MM.1S (cell line): ENCODE measurements at regions not wholly inside any gene's neighbourhood (a gene's known extent, or its start where the extent isn't known, plus 50 kb on each side); places are given as distances from the start of the nearest gene placed in this dataset.

Experiments used
- DNase-seq: peaks from one replicate; pipeline ENCODE4 v3.0.0-alpha.2; 2015
- H2AFZ ChIP-seq: fragments of 300-600 bp; sonication (generic); 2 replicates; pipeline ENCODE4 v1.6.0; 2016; ENCODE audit warnings: antibody characterized with exemption, low read length
- H3F3A ChIP-seq: fragments of 300-600 bp; sonication (generic); 2 replicates; pipeline ENCODE4 v1.6.1; 2016; ENCODE audit warnings: mild to moderate bottlenecking, antibody characterized with exemption, low read length, moderate library complexity, mixed read lengths; ENCODE audit not compliant: insufficient read depth
- H3K27ac ChIP-seq: fragments of 300-600 bp; sonication (generic); 2 replicates; pipeline ENCODE4 v1.5.1; 2016; ENCODE audit warnings: mild to moderate bottlenecking, low read length
- H3K27me3 ChIP-seq: fragments of 300-600 bp; sonication (generic); replicated peaks from 2 replicates; pipeline ENCODE4 v1.6.0; 2016; ENCODE audit warnings: low read length; ENCODE audit not compliant: insufficient read depth
- H3K36me3 ChIP-seq: fragments of 300-600 bp; sonication (generic); replicated peaks from 2 replicates; pipeline ENCODE4 v1.6.1; 2016; ENCODE audit warnings: mild to moderate bottlenecking, low read length, mixed read lengths; ENCODE audit not compliant: insufficient read depth
- H3K4me1 ChIP-seq: fragments of 300-600 bp; sonication (generic); 2 replicates; pipeline ENCODE4 v1.6.1; 2016; ENCODE audit warnings: low read length, mixed read lengths
- H3K4me2 ChIP-seq: fragments of 300-600 bp; sonication (generic); 2 replicates; pipeline ENCODE4 v1.6.0; 2016; ENCODE audit warnings: low read depth, low read length
- H3K4me3 ChIP-seq: fragments of 300-600 bp; sonication (generic); 2 replicates; pipeline ENCODE4 v1.5.1; 2016; ENCODE audit warnings: low read length, mixed read lengths
- H3K79me2 ChIP-seq: fragments of 300-600 bp; sonication (generic); 2 replicates; pipeline ENCODE4 v1.6.1; 2016; ENCODE audit warnings: mixed run types, low read length, mixed read lengths
- H3K9ac ChIP-seq: fragments of 300-600 bp; sonication (generic); 2 replicates; pipeline ENCODE4 v1.6.1; 2016; ENCODE audit warnings: low read length, mixed read lengths
- H3K9me2 ChIP-seq: fragments of 300-600 bp; sonication (generic); replicated peaks from 2 replicates; pipeline ENCODE4 v1.6.1; 2016; ENCODE audit warnings: mild to moderate bottlenecking, low read length, mixed read lengths; ENCODE audit not compliant: insufficient read depth
- H3K9me3 ChIP-seq: fragments of 300-600 bp; sonication (generic); replicated peaks from 2 replicates; pipeline ENCODE4 v1.6.1; 2016; ENCODE audit warnings: mild to moderate bottlenecking, low read length, mixed read lengths; ENCODE audit not compliant: insufficient read depth
- H4K20me1 ChIP-seq: fragments of 300-600 bp; sonication (generic); 2 replicates; pipeline ENCODE4 v1.6.1; 2016; ENCODE audit warnings: mild to moderate bottlenecking, low read length, moderate library complexity, mixed read lengths; ENCODE audit not compliant: insufficient read depth
- CTCF ChIP-seq: fragments of 300-600 bp; sonication (generic); IDR thresholded peaks from 2 replicates; pipeline ENCODE4 v1.5.1; 2016; ENCODE audit warnings: antibody characterized with exemption, low read length, mixed read lengths
- EZH2 ChIP-seq: fragments of 300-600 bp; sonication (generic); optimal IDR thresholded peaks from 2 replicates; pipeline ENCODE3; 2017; ENCODE audit warnings: low read depth, mild to moderate bottlenecking, antibody characterized with exemption, low read length, mixed read lengths
- EZH2phosphoT487 ChIP-seq: fragments of 300-600 bp; sonication (generic); IDR thresholded peaks from 2 replicates; pipeline ENCODE4 v1.6.1; 2018; ENCODE audit warnings: antibody characterized with exemption, low read length

- no peaks in the 10 kb centered on the region for H4K20me1 ChIP-seq
- H3K27me3 ChIP-seq: no peaks in the 10 kb centered on the region
- H2AFZ ChIP-seq: no peak overlapping the region
- H3K4me2 ChIP-seq: no peak overlapping the region
- no peaks in the 10 kb centered on the region for H3K9me3 ChIP-seq
- no peaks in the 10 kb centered on the region for H3K36me3 ChIP-seq
- H3K4me3 ChIP-seq: no peak overlapping the region
- no peak overlapping the region for H3K9ac ChIP-seq
- no peak for DNase-seq
- no peak for TF ChIP-seq EZH2
- TF ChIP-seq CTCF: no peak
- no peak for TF ChIP-seq EZH2phosphoT487
- no peak overlapping the region for H3K27ac ChIP-seq
- no peaks in the 10 kb centered on the region for H3F3A ChIP-seq
- no peaks in the 10 kb centered on the region for H3K4me1 ChIP-seq
- H3K79me2 ChIP-seq: no peaks in the 10 kb centered on the region
- H3K9me2 ChIP-seq: no peaks in the 10 kb centered on the region
Observed at GRCh38 chr10:10053051-10053450, 964.6 kb upstream of the CELF2 start.

- no peak overlapping the region for H3K27ac ChIP-seq
- no peaks in the 10 kb centered on the region for H3K9me3 ChIP-seq
- no peaks in the 10 kb centered on the region for H3K9me2 ChIP-seq
- no peak overlapping the region for H3K9ac ChIP-seq
- no peak overlapping the region for H3K4me2 ChIP-seq
- H2AFZ ChIP-seq: no peak overlapping the region
- no peak overlapping the region for H3K4me3 ChIP-seq
- DNase-seq: no peak
- H3K36me3 ChIP-seq: no peaks in the 10 kb centered on the region
- no peaks in the 10 kb centered on the region for H3K79me2 ChIP-seq
- H3K27me3 ChIP-seq: no peaks in the 10 kb centered on the region
- no peaks in the 10 kb centered on the region for H3K4me1 ChIP-seq
- H4K20me1 ChIP-seq: no peaks in the 10 kb centered on the region
- TF ChIP-seq EZH2phosphoT487 (no peak), EZH2 (no peak), CTCF (no peak)
- H3F3A ChIP-seq: no peaks in the 10 kb centered on the region
Observed at GRCh38 chr10:10054466-10054865, 963.2 kb upstream of the CELF2 start.

GRCh38 chr10:10055656-10056442 lies 961.8 kb upstream of the CELF2 start:
- Histone ChIP-seq H3K79me2 (no peaks in the 10 kb centered on the region), H3K36me3 (no peaks in the 10 kb centered on the region), H4K20me1 (no peaks in the 10 kb centered on the region), H2AFZ (no peak overlapping the region), H3K4me2 (no peak overlapping the region), H3F3A (no peaks in the 10 kb centered on the region), H3K27me3 (no peaks in the 10 kb centered on the region), H3K4me1 (no peaks in the 10 kb centered on the region), H3K9me2 (no peaks in the 10 kb centered on the region), H3K27ac (no peak overlapping the region), H3K4me3 (no peak overlapping the region), H3K9me3 (no peaks in the 10 kb centered on the region), H3K9ac (no peak overlapping the region)
- no peak for DNase-seq
- TF ChIP-seq EZH2phosphoT487: no peak
- no peak for TF ChIP-seq EZH2
- no peak for TF ChIP-seq CTCF
